PC-9 (cell line): ENCODE measurements at regions not wholly inside any gene's neighbourhood (a gene's known extent, or its start where the extent isn't known, plus 50 kb on each side); places are given as distances from the start of the nearest gene placed in this dataset.

Experiments
- BruUV-seq: library from RNA; stranded (reverse); fragments of 400-500 nt; replicated peaks from 2 replicates; lab custom pipeline; 2021; lab: Mats Ljungman, UMichigan
- CTCF ChIA-PET: fragments of 300-600 bp; sonication (Branson Sonifier 250); formaldehyde crosslinking; loops from one replicate; lab custom pipeline; 2022; ENCODE audit warnings: antibody characterized with exemption; lab: Charles Lee
- POLR2A ChIA-PET: fragments of 300-600 bp; sonication (Branson Sonifier 250); formaldehyde crosslinking; loops from one replicate; lab custom pipeline; 2022; ENCODE audit warnings: antibody characterized with exemption; ENCODE audit not compliant: unreplicated experiment; lab: Charles Lee
- DNase-seq, 2 experiments: peaks; one replicate each; pipeline versions ENCODE4 v3.0.0 to v3.0.0-alpha.2; 2015 to 2022; ENCODE audit warnings: mixed read lengths in 1 of 2
- H2AFZ ChIP-seq: fragments of 200-600 bp; sonication (generic); 2 replicates; pipeline ENCODE4 v1.8.1; 2017; ENCODE audit warnings: antibody characterized with exemption
- H3F3A ChIP-seq: fragments of 200-600 bp; sonication (generic); 2 replicates; pipeline ENCODE4 v1.8.1; 2017; ENCODE audit warnings: antibody characterized with exemption, mild to moderate bottlenecking, low read depth; ENCODE audit not compliant: insufficient read depth
- H3K27ac ChIP-seq: fragments of 200-600 bp; sonication (generic); 2 replicates; pipeline ENCODE4 v1.6.1; 2016; ENCODE audit warnings: mixed run types
- H3K27me3 ChIP-seq: fragments of 200-600 bp; sonication (generic); 2 replicates; pipeline ENCODE4 v1.6.1; 2016; ENCODE audit warnings: low read depth, mixed run types; ENCODE audit not compliant: insufficient read depth
- H3K36me3 ChIP-seq: fragments of 200-600 bp; sonication (generic); 2 replicates; pipeline ENCODE4 v1.6.1; 2016; ENCODE audit warnings: low read depth, mixed run types
- H3K4me1 ChIP-seq: fragments of 200-600 bp; sonication (generic); replicated peaks from 2 replicates; pipeline ENCODE4 v1.6.1; 2016; ENCODE audit warnings: mixed run types; ENCODE audit not compliant: insufficient read depth
- H3K4me2 ChIP-seq: fragments of 200-600 bp; sonication (generic); 2 replicates; pipeline ENCODE4 v1.6.1; 2017; ENCODE audit warnings: mixed run types
- H3K4me3 ChIP-seq: fragments of 200-600 bp; sonication (generic); 2 replicates; pipeline ENCODE4 v1.6.1; 2016; ENCODE audit warnings: mixed run types
- H3K79me2 ChIP-seq: fragments of 200-600 bp; sonication (generic); 2 replicates; pipeline ENCODE4 v1.6.1; 2017; ENCODE audit warnings: low read depth, mixed run types
- H3K9me2 ChIP-seq: fragments of 200-600 bp; sonication (generic); 2 replicates; pipeline ENCODE4 v1.8.1; 2017; ENCODE audit warnings: mild to moderate bottlenecking; ENCODE audit not compliant: insufficient read depth
- H3K9me3 ChIP-seq: fragments of 200-600 bp; sonication (generic); 2 replicates; pipeline ENCODE4 v1.8.1; 2016; ENCODE audit warnings: low read depth; ENCODE audit not compliant: insufficient read depth
- H4K20me1 ChIP-seq: fragments of 200-600 bp; sonication (generic); 2 replicates; pipeline ENCODE4 v1.8.1; 2017; ENCODE audit not compliant: insufficient read depth
- CTCF ChIP-seq: fragments of 200-600 bp; sonication (generic); conservative IDR thresholded peaks from 2 replicates; pipeline ENCODE4 v1.6.1; 2017; ENCODE audit warnings: mixed run types, antibody characterized with exemption, mild to moderate bottlenecking, moderate library complexity
- EZH2 ChIP-seq: fragments of 200-600 bp; sonication (generic); IDR thresholded peaks from 2 replicates; pipeline ENCODE4 v1.8.0; 2017; ENCODE audit warnings: antibody characterized with exemption, low read depth
- intact Hi-C: fragments of 100-400 bp; cut with micrococcal nuclease; formaldehyde crosslinking; loops from one replicate; pipeline ENCODE4 v1.10.0; 2022; ENCODE audit not compliant: unreplicated experiment

DNA sequence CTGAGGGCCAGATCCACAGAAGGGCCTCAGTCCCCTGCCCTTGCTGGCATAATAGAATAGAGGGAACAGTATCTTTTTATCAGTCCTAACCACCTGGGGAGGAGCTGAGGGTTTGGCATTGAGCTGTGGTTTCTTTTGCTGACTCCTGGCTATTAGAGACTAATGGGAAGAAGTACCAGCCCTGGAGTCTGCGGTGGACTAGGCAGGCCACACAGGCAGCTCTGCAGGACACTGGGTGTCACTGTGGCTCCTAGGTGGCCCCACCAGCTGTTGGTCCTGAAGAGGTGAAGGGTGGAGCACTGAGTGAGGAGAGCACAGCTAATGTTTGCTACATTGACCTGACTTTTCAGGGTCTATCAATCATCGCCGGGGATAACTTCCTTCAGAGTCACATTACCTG is 52.8 kb upstream of the GPC4 start:
- BruUV-seq = no TSS peak
- no peaks in the 10 kb centered on the region for H3K9me2 ChIP-seq
- TF ChIP-seq EZH2 (no peak), CTCF (no peak)
- H3K27me3 ChIP-seq = no peaks in the 10 kb centered on the region
- H3K4me1 ChIP-seq = no peaks in the 10 kb centered on the region
- no peak overlapping the region for H3K4me2 ChIP-seq
- H2AFZ ChIP-seq = no peak overlapping the region
- no peaks in the 10 kb centered on the region for H3K36me3 ChIP-seq
- H3K9me3 ChIP-seq = no peaks in the 10 kb centered on the region
- peak in 1 of 2 experiments; percentile 17 for DNase-seq
- H3K79me2 ChIP-seq = no peaks in the 10 kb centered on the region
- no peaks in the 10 kb centered on the region for H3F3A ChIP-seq
- no peaks in the 10 kb centered on the region for H4K20me1 ChIP-seq
- ChIA-PET CTCF (no interaction called here), POLR2A (interaction anchor here (0.7 kb wide), 1 partner anchor 27 kb away, joined by 10 read pairs; no protein-coding TSS in a partner anchor)
- intact Hi-C loops = loop anchor here (1.0 kb wide), 1 partner anchor 202 kb away; no protein-coding TSS in a partner anchor
- no peak overlapping the region for H3K4me3 ChIP-seq
- H3K27ac ChIP-seq = no peak overlapping the region

- POLR2A ChIA-PET = no interaction called here
- no peaks in the 10 kb centered on the region for H3F3A ChIP-seq
- H2AFZ ChIP-seq = no peak overlapping the region
- TF ChIP-seq EZH2 (no peak), CTCF (no peak)
- no peaks in the 10 kb centered on the region for H3K9me3 ChIP-seq
- no peak overlapping the region for H3K4me3 ChIP-seq
- no TSS peak for BruUV-seq
- no peaks in the 10 kb centered on the region for H3K36me3 ChIP-seq
- H3K27me3 ChIP-seq = no peaks in the 10 kb centered on the region
- CTCF ChIA-PET = no interaction called here
- H3K4me1 ChIP-seq = no peaks in the 10 kb centered on the region
- no peak overlapping the region for H3K27ac ChIP-seq
- no peaks in the 10 kb centered on the region for H4K20me1 ChIP-seq
- no peaks in the 10 kb centered on the region for H3K9me2 ChIP-seq
- H3K79me2 ChIP-seq = no peaks in the 10 kb centered on the region
- DNase-seq = no peak
- no peak overlapping the region for H3K4me2 ChIP-seq
- intact Hi-C loops = no loop called here
Observed at GRCh38 chrX:133465254-133465653, 50.0 kb upstream of the GPC4 start.
